GM23338 (cell line): ENCODE measurements at regions not wholly inside any gene's neighbourhood (a gene's known extent, or its start where the extent isn't known, plus 50 kb on each side); places are given as distances from the start of the nearest gene placed in this dataset.

Source experiments
- CREB1 ChIP-seq: fragments of 250-450 bp; sonication (Bioruptor Pico); IDR thresholded peaks from 2 replicates; pipeline ENCODE4 v1.5.0; 2020; ENCODE audit warnings: low read depth, mild to moderate bottlenecking, moderate library complexity
- EZH2 ChIP-seq: fragments of 200-600 bp; sonication (generic); IDR thresholded peaks from one replicate; pipeline ENCODE4 v1.8.0; 2017; ENCODE audit warnings: antibody characterized with exemption, mild to moderate bottlenecking, low read depth; ENCODE audit not compliant: unreplicated experiment
- EZH2phosphoT487 ChIP-seq: fragments of 200-600 bp; sonication (generic); IDR thresholded peaks from one replicate; pipeline ENCODE4 v1.8.1; 2018; ENCODE audit warnings: antibody characterized with exemption; ENCODE audit not compliant: unreplicated experiment
- POLR2AphosphoS5 ChIP-seq: IDR thresholded peaks from 2 replicates; pipeline ENCODE4 v1.6.1; 2016; ENCODE audit warnings: antibody characterized with exemption, low read depth
- ZNF331 ChIP-seq: fragments of 250-450 bp; sonication (Bioruptor Pico); IDR thresholded peaks from 2 replicates; pipeline ENCODE4 v1.5.0; 2020; ENCODE audit warnings: low read depth, mild to moderate bottlenecking, moderate library complexity
- TF ChIP-seq, protein P1 (sequence below), 2 experiments: fragments of 200-600 bp in 1 of 2; sonication (generic) in 1 of 2; conservative IDR thresholded peaks; 2 replicates each; pipeline versions ENCODE4 v1.5.1 to v1.6.1; 2016 to 2017; ENCODE audit warnings: antibody characterized with exemption in 2 of 2, low read depth in 2 of 2, mild to moderate bottlenecking in 2 of 2, moderate library complexity in 1 of 2
- TF ChIP-seq, protein P2 (sequence below): IDR thresholded peaks from 2 replicates; pipeline ENCODE4 v1.6.1; 2016; ENCODE audit warnings: antibody characterized with exemption

DNA sequence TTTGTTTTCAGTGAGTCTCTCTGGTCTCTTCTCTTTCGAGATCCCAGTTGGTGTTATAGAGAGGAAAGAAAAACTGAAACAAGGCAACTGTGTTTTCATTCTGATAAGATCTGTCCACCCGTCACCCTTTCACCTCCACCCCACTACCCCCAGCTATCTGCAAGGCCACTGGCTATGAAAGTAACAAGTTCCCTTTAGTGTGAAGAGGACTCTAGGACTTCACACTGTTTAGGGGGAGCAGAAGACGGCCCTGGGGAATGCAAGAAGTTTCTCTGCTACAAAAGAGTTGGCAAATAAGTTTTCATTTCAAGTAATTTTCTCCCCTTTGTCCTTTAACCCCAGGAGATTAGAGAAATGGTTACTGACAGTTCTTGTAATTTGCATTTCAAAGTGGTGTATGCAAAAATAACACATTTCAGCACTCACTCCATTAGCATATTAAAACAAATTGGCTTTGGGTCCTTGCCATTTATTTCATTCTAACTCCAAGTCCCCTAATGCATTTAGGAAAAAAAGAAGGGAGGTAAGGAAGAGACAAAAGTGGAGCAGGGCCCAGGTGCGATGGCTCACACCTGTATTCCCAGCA is 79.6 kb upstream of the PPM1J start:
- TF ChIP-seq, protein P1, sequence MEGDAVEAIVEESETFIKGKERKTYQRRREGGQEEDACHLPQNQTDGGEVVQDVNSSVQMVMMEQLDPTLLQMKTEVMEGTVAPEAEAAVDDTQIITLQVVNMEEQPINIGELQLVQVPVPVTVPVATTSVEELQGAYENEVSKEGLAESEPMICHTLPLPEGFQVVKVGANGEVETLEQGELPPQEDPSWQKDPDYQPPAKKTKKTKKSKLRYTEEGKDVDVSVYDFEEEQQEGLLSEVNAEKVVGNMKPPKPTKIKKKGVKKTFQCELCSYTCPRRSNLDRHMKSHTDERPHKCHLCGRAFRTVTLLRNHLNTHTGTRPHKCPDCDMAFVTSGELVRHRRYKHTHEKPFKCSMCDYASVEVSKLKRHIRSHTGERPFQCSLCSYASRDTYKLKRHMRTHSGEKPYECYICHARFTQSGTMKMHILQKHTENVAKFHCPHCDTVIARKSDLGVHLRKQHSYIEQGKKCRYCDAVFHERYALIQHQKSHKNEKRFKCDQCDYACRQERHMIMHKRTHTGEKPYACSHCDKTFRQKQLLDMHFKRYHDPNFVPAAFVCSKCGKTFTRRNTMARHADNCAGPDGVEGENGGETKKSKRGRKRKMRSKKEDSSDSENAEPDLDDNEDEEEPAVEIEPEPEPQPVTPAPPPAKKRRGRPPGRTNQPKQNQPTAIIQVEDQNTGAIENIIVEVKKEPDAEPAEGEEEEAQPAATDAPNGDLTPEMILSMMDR (conservative IDR thresholded peaks at IDR 0.05; ENCODE audit: low read depth in 2 of 2) = no peak
- TF ChIP-seq POLR2AphosphoS5 (no peak), EZH2phosphoT487 (no peak), CREB1 (CRISPR knock-in tag) (no peak), ZNF331 (CRISPR knock-in tag) (no peak), EZH2 (no peak)
- TF ChIP-seq, protein P2, sequence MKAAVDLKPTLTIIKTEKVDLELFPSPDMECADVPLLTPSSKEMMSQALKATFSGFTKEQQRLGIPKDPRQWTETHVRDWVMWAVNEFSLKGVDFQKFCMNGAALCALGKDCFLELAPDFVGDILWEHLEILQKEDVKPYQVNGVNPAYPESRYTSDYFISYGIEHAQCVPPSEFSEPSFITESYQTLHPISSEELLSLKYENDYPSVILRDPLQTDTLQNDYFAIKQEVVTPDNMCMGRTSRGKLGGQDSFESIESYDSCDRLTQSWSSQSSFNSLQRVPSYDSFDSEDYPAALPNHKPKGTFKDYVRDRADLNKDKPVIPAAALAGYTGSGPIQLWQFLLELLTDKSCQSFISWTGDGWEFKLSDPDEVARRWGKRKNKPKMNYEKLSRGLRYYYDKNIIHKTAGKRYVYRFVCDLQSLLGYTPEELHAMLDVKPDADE = no peak
